HepG2 (cell line): ENCODE measurements at regions not wholly inside any gene's neighbourhood (a gene's known extent, or its start where the extent isn't known, plus 50 kb on each side); places are given as distances from the start of the nearest gene placed in this dataset.

ENCODE experiments used
- ATF6 ChIP-seq: sonication (generic); formaldehyde crosslinking; conservative IDR thresholded peaks from 2 replicates; pipeline ENCODE4 v1.4.0; 2020; ENCODE audit warnings: missing genetic modification reagents
- BCL6 ChIP-seq: IDR thresholded peaks from 2 replicates; pipeline ENCODE4 v1.6.1; 2016; ENCODE audit warnings: missing genetic modification reagents, missing compliant biosample characterization
- FOXC1 ChIP-seq: sonication (generic); formaldehyde crosslinking; IDR thresholded peaks from 2 replicates; pipeline ENCODE4 v1.8.0; 2022; ENCODE audit warnings: mild to moderate bottlenecking, missing genetic modification reagents, borderline replicate concordance
- KDM2A ChIP-seq: sonication (generic); formaldehyde crosslinking; IDR thresholded peaks from 2 replicates; pipeline ENCODE4 v1.4.0; 2020; ENCODE audit warnings: low read depth, missing genetic modification reagents, borderline replicate concordance
- KMT2A ChIP-seq: sonication (generic); formaldehyde crosslinking; IDR thresholded peaks from 2 replicates; pipeline ENCODE4 v1.4.0; 2020; ENCODE audit warnings: missing genetic modification reagents
- MEF2D ChIP-seq: sonication (generic); formaldehyde crosslinking; IDR thresholded peaks from 2 replicates; pipeline ENCODE4 v1.5.1; 2020; ENCODE audit warnings: mild to moderate bottlenecking, missing genetic modification reagents
- NR2C2 ChIP-seq: sonication (generic); formaldehyde crosslinking; IDR thresholded peaks from 2 replicates; pipeline ENCODE4 v1.4.0; 2020; ENCODE audit warnings: missing genetic modification reagents, mild to moderate bottlenecking, moderate library complexity, borderline replicate concordance
- RBFOX2 ChIP-seq: fragments of 200-400 bp; formaldehyde crosslinking; IDR thresholded peaks from 2 replicates; pipeline ENCODE4 v1.6.1; 2017; ENCODE audit warnings: low read depth, mild to moderate bottlenecking, low read length
- SOX6 ChIP-seq, 2 experiments: fragments of 450-650 bp in 1 of 2; sonication (generic) in 1 of 2; formaldehyde crosslinking in 1 of 2; IDR thresholded peaks; 2 replicates each; pipeline versions ENCODE4 v1.4.0 to v1.6.1; 2017 to 2020; ENCODE audit warnings: antibody characterized with exemption in 1 of 2, mild to moderate bottlenecking in 1 of 2, missing genetic modification reagents in 1 of 2
- SP4 ChIP-seq: sonication (generic); formaldehyde crosslinking; IDR thresholded peaks from 2 replicates; pipeline ENCODE4 v1.8.1; 2023; ENCODE audit warnings: mild to moderate bottlenecking, missing genetic modification reagents
- TOPORS ChIP-seq: sonication (generic); formaldehyde crosslinking; IDR thresholded peaks from 2 replicates; pipeline ENCODE4 v1.8.0; 2023; ENCODE audit warnings: mild to moderate bottlenecking, missing genetic modification reagents
- TSC22D2 ChIP-seq: sonication (generic); formaldehyde crosslinking; IDR thresholded peaks from 2 replicates; pipeline ENCODE4 v1.5.1; 2020; ENCODE audit warnings: missing genetic modification reagents, mild to moderate bottlenecking, borderline replicate concordance
- ZBTB25 ChIP-seq: IDR thresholded peaks from 2 replicates; pipeline ENCODE4 v1.6.1; 2018; ENCODE audit warnings: missing genetic modification reagents
- ZBTB7A ChIP-seq: sonication (generic); formaldehyde crosslinking; IDR thresholded peaks from 2 replicates; pipeline ENCODE4 v1.8.0; 2022; ENCODE audit warnings: mild to moderate bottlenecking, missing genetic modification reagents
- ZFP37 ChIP-seq: sonication (generic); formaldehyde crosslinking; IDR thresholded peaks from 2 replicates; pipeline ENCODE4 v1.4.0; 2020; ENCODE audit warnings: missing genetic modification reagents, borderline replicate concordance
- ZNF280B ChIP-seq: sonication (generic); formaldehyde crosslinking; IDR thresholded peaks from 2 replicates; pipeline ENCODE4 v1.5.0; 2020; ENCODE audit warnings: missing genetic modification reagents, mild to moderate bottlenecking, borderline replicate concordance
- ZNF44 ChIP-seq: sonication (generic); formaldehyde crosslinking; IDR thresholded peaks from 2 replicates; pipeline ENCODE4 v1.5.1; 2020; ENCODE audit warnings: mild to moderate bottlenecking, missing genetic modification reagents
- ZNF629 ChIP-seq: sonication (generic); formaldehyde crosslinking; conservative IDR thresholded peaks from 2 replicates; pipeline ENCODE4 v1.5.0; 2020; ENCODE audit warnings: missing genetic modification reagents
- ZNF639 ChIP-seq: conservative IDR thresholded peaks from 2 replicates; pipeline ENCODE4 v1.6.1; 2018; ENCODE audit warnings: missing genetic modification reagents
- ZNF879 ChIP-seq: sonication (generic); formaldehyde crosslinking; IDR thresholded peaks from 2 replicates; pipeline ENCODE4 v1.8.1; 2023; ENCODE audit warnings: missing genetic modification reagents
- ZSCAN31 ChIP-seq: sonication (generic); formaldehyde crosslinking; IDR thresholded peaks from 2 replicates; pipeline ENCODE4 v1.5.0; 2020; ENCODE audit warnings: low read depth, mild to moderate bottlenecking, missing genetic modification reagents
- ZSCAN5A ChIP-seq: sonication (generic); formaldehyde crosslinking; IDR thresholded peaks from 2 replicates; pipeline ENCODE4 v1.8.0; 2022; ENCODE audit warnings: mild to moderate bottlenecking, missing genetic modification reagents, borderline replicate concordance

GRCh38 chr9:134267881-134268724 is 58.2 kb upstream of the RXRA start (continued):
- TF ChIP-seq ZNF639 (no peak), ZNF879 (CRISPR knock-in tag) (peak; percentile 70; the same call in 1 of the 2 replicates), BCL6 (CRISPR knock-in tag) (peak; percentile 8; the same call in 1 of the 2 replicates), SP4 (CRISPR knock-in tag) (no peak), ZNF280B (CRISPR knock-in tag) (0 out of 2 replicates have a peak, but pooled peaks have one; percentile 19), ZNF44 (CRISPR knock-in tag) (no peak), RBFOX2 (no peak), MEF2D (peak; percentile 61; the same call in 1 of the 2 replicates), ZSCAN5A (no peak), ATF6 (CRISPR knock-in tag) (no peak), ZSCAN31 (CRISPR knock-in tag) (no peak; the same call in 1 of the 2 replicates), NR2C2 (CRISPR knock-in tag) (no peak), ZBTB25 (CRISPR knock-in tag) (no peak), ZNF629 (CRISPR knock-in tag) (no peak), KDM2A (no peak), SOX6 (IDR thresholded peaks at IDR 0.05) (no peak), SOX6 (CRISPR knock-in tag; IDR thresholded peaks at IDR 0.05) (peak; percentile 69), KMT2A (CRISPR knock-in tag) (no peak), TSC22D2 (CRISPR knock-in tag) (no peak), FOXC1 (CRISPR knock-in tag) (no peak), TOPORS (CRISPR knock-in tag) (0 out of 2 replicates have a peak, but pooled peaks have one; percentile 71), ZBTB7A (CRISPR knock-in tag) (peak; percentile 10; the same call in 1 of the 2 replicates), ZFP37 (CRISPR knock-in tag) (no peak)
